Heart left ventricle (tissue), 16 donors: ENCODE measurements at regions not wholly inside any gene's neighbourhood (a gene's known extent, or its start where the extent isn't known, plus 50 kb on each side); places are given as distances from the start of the nearest gene placed in this dataset.

Experiments used
- ATAC-seq, 4 donors: fragments of 200-7000 bp; cut with Tn5 transposase; one replicate each; pipeline ENCODE4 v1.9.1; 2020 to 2022; ENCODE audit warnings: moderate library complexity in 4 of 4, mild to moderate bottlenecking in 3 of 4, moderate number of reproducible peaks in 1 of 4
- DNase-seq, 5 donors: peaks; one replicate each; pipeline ENCODE4 v3.0.0-alpha.2; 2020
- H3K27ac ChIP-seq, 12 donors: fragments of 200-600 bp; sonication (generic) in 4 of 12; one replicate each; pipeline versions ENCODE4 v1.5.0 to v1.8.0; 2016 to 2022; ENCODE audit warnings: mild to moderate bottlenecking in 2 of 12
- H3K27me3 ChIP-seq, 9 donors: fragments of 200-600 bp; sonication (generic) in 2 of 9; one replicate each; pipeline versions ENCODE4 v1.5.1 to v1.8.0; 2016 to 2022; ENCODE audit warnings: mild to moderate bottlenecking in 3 of 9
- H3K36me3 ChIP-seq, 9 donors: fragments of 200-600 bp; sonication (generic) in 2 of 9; one replicate each; pipeline versions ENCODE4 v1.5.0 to v1.8.0; 2018 to 2022; ENCODE audit warnings: mild to moderate bottlenecking in 2 of 9
- H3K4me1 ChIP-seq, 12 donors: fragments of 200-600 bp; sonication (generic) in 4 of 12; one replicate each; pipeline versions ENCODE4 v1.5.0 to v1.8.0; 2016 to 2022; ENCODE audit warnings: mild to moderate bottlenecking in 3 of 12
- H3K4me3 ChIP-seq, 12 donors: fragments of 200-600 bp; sonication (generic) in 4 of 12; one replicate each; pipeline versions ENCODE4 v1.5.0 to v1.8.0; 2017 to 2022; ENCODE audit warnings: mild to moderate bottlenecking in 9 of 12, moderate library complexity in 4 of 12
- H3K9me3 ChIP-seq, 12 donors: fragments of 200-600 bp; sonication (generic) in 4 of 12; one replicate each; pipeline versions ENCODE4 v1.5.0 to v1.8.0; 2016 to 2022; ENCODE audit warnings: mild to moderate bottlenecking in 1 of 12
- CTCF ChIP-seq, 12 donors: fragments of 200-600 bp; sonication (generic) in 4 of 12; IDR thresholded peaks; one replicate each; pipeline versions ENCODE4 v1.5.0 to v1.8.0; 2018 to 2022; ENCODE audit warnings: antibody characterized with exemption in 12 of 12, mild to moderate bottlenecking in 5 of 12
- POLR2A ChIP-seq, 2 donors: fragments of 450-650 bp; IDR thresholded peaks; one replicate each; pipeline ENCODE4 v1.6.1; 2017; ENCODE audit warnings: antibody characterized with exemption in 2 of 2, mild to moderate bottlenecking in 2 of 2, moderate library complexity in 2 of 2
- WGBS, 4 donors: extraction: QIAGEN DNeasy Blood & Tissue Kit in 2 of 4; methylation state at CpG; one replicate each; pipeline versions ENCODE4 v1.1.5 to v1.1.7; 2013 to 2018; 5-methylcytosine and 5-hydroxymethylcytosine counted together
- intact Hi-C, 10 donors: fragments of 100-400 bp; cut with DNase I; formaldehyde crosslinking; loops; one replicate each; pipeline versions ENCODE4 v1.11.1 to v1.14.2; 2022
- donor health status: ischemic (EF 13 %, LVEDD 7.1; RV severe dilation, severe dysfunction).
- donor health status: healthy with polysubstance abuse.
- donor health status: DM: no; HTN: yes; CAD: no.
- donor health status: DM: no; HTN: no; CAD: no.
- donor health status: ischemic (EF 25% LVEDD 6.9; RV normal size, moderate dysfunction).
- donor health status: ischemic (EF 25% LVEDD 5.7; RV mildly dilated, moderate dysfunction).
- donor health status: healthy.
- donor health status: DM: yes; HTN: yes; CAD: no.
- donor health status: ischemic (EF 35%, LVEDD 5.7; RV mildly dilated, moderate dysfunction).
- donor health status: nonischemic (EF 11% LVEDD 7.7; RV severe dilation, severe dysfunction).
- donor health status: DM: yes; HTN: yes; CAD: no.
- donor health status: PGD.
- donor health status: ischemic (EF 29% LVEDD 5.4; RV normal size, mild dysfunction).
- donor health status: nonischemic (EF 23%, LVEDD 6.1; RV moderate dilation, normal function).

DNA sequence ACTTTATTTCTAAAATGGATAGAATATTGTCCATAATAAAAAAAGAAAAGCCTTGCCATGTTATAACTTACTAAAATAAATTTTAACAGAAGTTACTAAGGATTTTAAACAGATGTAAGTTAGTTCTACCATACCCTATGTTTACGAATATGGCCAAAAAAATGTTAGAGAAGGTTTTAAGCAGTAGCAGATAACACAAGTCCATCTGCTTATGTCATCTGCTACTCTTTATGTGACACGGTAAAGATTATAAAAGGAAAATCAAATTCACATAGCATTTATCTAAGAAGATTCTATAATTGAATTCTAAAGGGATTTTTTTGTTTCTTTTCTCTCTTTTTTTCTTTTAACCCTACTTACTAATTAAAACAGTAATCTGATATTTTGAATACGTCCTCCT is 114.2 kb upstream of the MIR17HG start:
- intact Hi-C loops, result no loop called here
- TF ChIP-seq CTCF (IDR thresholded peaks at IDR 0.05), result no peak
- TF ChIP-seq POLR2A (IDR thresholded peaks at IDR 0.05), result no peak

GRCh38 chr13:91236182-91236581 is 111.3 kb upstream of the MIR17HG start:
- no peak for TF ChIP-seq CTCF (IDR thresholded peaks at IDR 0.05)
- WGBS, 4 donors, result 74 to 81% (median 78%) methylated on average over 3 of the region's 3 CpGs
- ATAC-seq (no peak), DNase-seq (no peak)
- Histone ChIP-seq H3K4me3 (no peak overlapping the region), H3K9me3 (no peaks in the 10 kb centered on the region), H3K27ac (no peak overlapping the region), H3K36me3 (no peaks in the 10 kb centered on the region), H3K27me3 (no peaks in the 10 kb centered on the region), H3K4me1 (no peaks in the 10 kb centered on the region)
- intact Hi-C loops, result no loop called here

More for the DNA sequence above, 114.2 kb upstream of the MIR17HG start:
- WGBS, 4 donors, result 67 to 83% (median 76%) methylated on average over 3 of the region's 3 CpGs
- Histone ChIP-seq H3K27ac (no peak overlapping the region), H3K4me3 (no peak overlapping the region), H3K4me1 (no peaks in the 10 kb centered on the region), H3K36me3 (no peaks in the 10 kb centered on the region), H3K27me3 (no peaks in the 10 kb centered on the region), H3K9me3 (no peaks in the 10 kb centered on the region)
- no peak for ATAC-seq
- no peak for DNase-seq

DNA sequence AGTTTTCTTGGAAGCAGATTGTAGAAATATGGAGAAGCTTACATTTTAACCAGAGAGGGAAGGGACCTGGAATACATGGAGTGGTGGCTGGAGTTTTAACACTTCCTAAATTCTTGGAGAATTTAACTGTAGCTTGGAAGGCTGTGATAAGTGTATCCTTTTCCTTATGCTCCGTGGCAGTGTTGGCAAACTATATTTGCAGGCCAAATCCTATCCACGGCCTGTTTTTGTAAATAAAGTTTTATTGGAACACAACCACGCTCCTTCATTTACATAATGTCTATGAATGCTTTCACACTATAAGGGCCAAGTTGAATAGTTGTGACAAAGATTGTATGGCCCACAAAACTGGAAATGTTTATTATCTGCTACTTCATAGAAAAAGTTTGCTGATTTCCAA is 110.6 kb upstream of the MIR17HG start:
- H3K4me1 ChIP-seq, result no peaks in the 10 kb centered on the region
- H3K27ac ChIP-seq, result no peak overlapping the region
- no peak for DNase-seq
- 78 to 90% (median 85%) methylated on average over 3 of the region's 3 CpGs for WGBS, 4 donors
- no peaks in the 10 kb centered on the region for H3K9me3 ChIP-seq
- ATAC-seq, result no peak
- TF ChIP-seq POLR2A (IDR thresholded peaks at IDR 0.05) (no peak), CTCF (IDR thresholded peaks at IDR 0.05) (no peak)
- intact Hi-C loops, result no loop called here
- no peak overlapping the region for H3K4me3 ChIP-seq
- H3K27me3 ChIP-seq, result no peaks in the 10 kb centered on the region
- no peaks in the 10 kb centered on the region for H3K36me3 ChIP-seq

- no peaks in the 10 kb centered on the region for H3K4me1 ChIP-seq
- no peaks in the 10 kb centered on the region for H3K9me3 ChIP-seq
- H3K27me3 ChIP-seq, result no peaks in the 10 kb centered on the region
- no peak overlapping the region for H3K27ac ChIP-seq
- ATAC-seq, result no peak
- no peak for DNase-seq
- H3K4me3 ChIP-seq, result no peak overlapping the region
- TF ChIP-seq CTCF (IDR thresholded peaks at IDR 0.05) (no peak), POLR2A (IDR thresholded peaks at IDR 0.05) (no peak)
- 73 to 88% (median 85%) methylated on average over 2 of the region's 2 CpGs for WGBS, 4 donors
- no peaks in the 10 kb centered on the region for H3K36me3 ChIP-seq
- intact Hi-C loops, result no loop called here
These were observed 109.5 kb upstream of the MIR17HG start for GRCh38 chr13:91238036-91238435.
